ENCODE measurements at regions not wholly inside any gene's neighbourhood (a gene's known extent, or its start where the extent isn't known, plus 50 kb on each side); places are given as distances from the start of the nearest gene placed in this dataset.

DNA sequence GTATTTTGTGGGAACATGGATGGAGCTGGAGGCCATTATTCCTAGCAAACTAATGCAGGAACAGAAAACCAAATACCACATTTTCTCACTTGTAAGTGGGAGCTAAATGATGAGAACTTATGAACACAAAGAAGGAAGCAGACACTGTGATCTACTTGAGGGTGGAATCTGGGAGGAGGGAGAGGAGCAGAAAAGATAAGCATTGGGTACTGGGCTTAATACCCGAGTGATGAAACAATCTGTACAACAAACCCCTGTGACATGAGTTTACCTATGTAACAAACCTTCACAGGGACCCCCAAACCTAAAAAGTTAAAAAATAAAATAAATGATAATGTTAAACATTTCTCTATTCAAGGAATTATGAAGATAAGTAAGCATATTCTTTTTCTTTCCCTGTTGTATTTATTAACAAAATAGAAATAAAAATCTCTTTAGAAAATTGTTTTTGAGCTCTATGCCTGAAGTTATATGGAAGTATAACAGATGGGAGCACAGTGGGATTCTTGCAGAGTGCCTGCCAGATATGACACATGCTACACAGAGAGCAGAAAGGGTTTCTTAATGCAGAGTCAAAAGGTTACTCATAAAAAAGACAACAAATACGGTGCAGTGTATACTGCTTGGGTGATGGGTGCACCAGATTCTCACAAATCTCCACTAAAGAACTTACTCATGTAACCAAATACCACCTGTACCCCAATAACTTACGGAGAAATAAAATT, 52.0 kb upstream of the SYNE2 start:
- no peaks in the 10 kb centered on the region for H3K9me3 Mint-ChIP-seq
- peaks cover 0 to 3% of the 10 kb centered on the region in 2 donors for H3K27me3 Mint-ChIP-seq
- no peak overlapping the region for H3K27ac Mint-ChIP-seq
- Histone ChIP-seq H3K4me3 (ENCODE audit: control insufficient read depth in 1 of 2, extremely low read depth in 1 of 2, low read length in 1 of 2) (no peak overlapping the region), H3K27me3 (replicated peaks in 1 of 2; ENCODE audit: control insufficient read depth in 2 of 2, extremely low read depth in 1 of 2, insufficient read depth in 2 of 2, low read length in 1 of 2) (no peaks in the 10 kb centered on the region), H3K27ac (ENCODE audit: low read length) (no peak overlapping the region), H3K9me3 (no peaks in the 10 kb centered on the region), H3K4me1 (ENCODE audit: control insufficient read depth in 1 of 2, extremely low read depth in 1 of 2, insufficient read depth in 2 of 2, low read length in 2 of 2) (peaks cover 0 to 2% of the 10 kb centered on the region in 2 experiments), H3K36me3 (ENCODE audit: control insufficient read depth in 2 of 2, extremely low read depth in 1 of 2, insufficient read depth in 1 of 2, low read length in 1 of 2) (no peaks in the 10 kb centered on the region)
- ChIA-PET CTCF (interaction anchor here (0.8 to 2.5 kb wide), 5 partner anchors 494 to 503 kb away, joined by 3 to 9 read pairs (median 4); partner anchors contain the start of gene ESR2 (in 2 of the 2)), POLR2A (no interaction called here)
- DNase-seq (no peak), ATAC-seq (replicated peaks in 1 of 4) (no peak)
- H3K36me3 Mint-ChIP-seq: no peaks in the 10 kb centered on the region
- no CpG with 5 or more reads among the region's 3 CpGs for WGBS (ENCODE audit: insufficient coverage)
- H3K4me1 Mint-ChIP-seq: peaks cover 0 to 4% (median 4%) of the 10 kb centered on the region in 3 donors
- H3K4me3 Mint-ChIP-seq: no peak overlapping the region

All from T-cell (primary cell).